ENCODE measurements at regions not wholly inside any gene's neighbourhood (a gene's known extent, or its start where the extent isn't known, plus 50 kb on each side); places are given as distances from the start of the nearest gene placed in this dataset.

DNA sequence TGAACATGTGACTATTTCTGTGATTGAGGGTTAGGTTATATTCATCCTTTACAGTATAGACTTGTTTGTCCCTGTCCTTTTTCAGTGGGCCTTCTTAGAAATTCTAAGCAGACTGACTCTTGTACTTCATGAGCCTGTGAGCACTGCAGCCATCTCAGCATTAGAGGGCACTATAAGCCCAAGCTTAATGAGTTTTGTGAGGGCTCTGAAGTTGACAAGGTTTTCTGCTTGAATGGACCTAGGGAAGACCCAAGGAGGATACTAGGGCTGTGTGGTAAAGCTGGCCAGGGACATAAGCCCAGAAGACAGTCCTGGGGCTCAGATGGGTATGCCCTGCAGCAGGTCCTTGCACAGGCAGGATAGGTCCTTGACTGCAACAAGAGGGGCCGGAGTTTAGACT lies 126.5 kb downstream of the MRPS30 start:
- no peak for DNase-seq
- no peak overlapping the region for H3K4me3 ChIP-seq
- H3K27me3 ChIP-seq: no peaks in the 10 kb centered on the region
- no peaks in the 10 kb centered on the region for H3K9me3 ChIP-seq
- 63 to 88% methylated on average over 1 of the region's 1 CpG for WGBS, 2 donors
- TF ChIP-seq CTCF (IDR thresholded peaks at IDR 0.05) (no peak), POLR2A (IDR thresholded peaks at IDR 0.05) (no peak)
- intact Hi-C loops (cut with DNase I; ENCODE audit: low total_unique reads): no loop called here
- H3K27ac ChIP-seq: no peak overlapping the region
- no peaks in the 10 kb centered on the region for H3K4me1 ChIP-seq
- no peaks in the 10 kb centered on the region for H3K36me3 ChIP-seq (ENCODE audit: low read depth, missing control alignments)

GRCh38 chr5:44935871-44936270 lies 127.1 kb downstream of the MRPS30 start:
- no peaks in the 10 kb centered on the region for H3K4me1 ChIP-seq
- H3K9me3 ChIP-seq: no peaks in the 10 kb centered on the region
- no peaks in the 10 kb centered on the region for H3K36me3 ChIP-seq (ENCODE audit: low read depth, missing control alignments)
- no peak for TF ChIP-seq POLR2A (IDR thresholded peaks at IDR 0.05)
- no peak for TF ChIP-seq CTCF (IDR thresholded peaks at IDR 0.05)
- 77 to 100% methylated on average over 1 to 2 of the region's 2 CpGs for WGBS, 2 donors
- no peak overlapping the region for H3K27ac ChIP-seq
- intact Hi-C loops (cut with DNase I; ENCODE audit: low total_unique reads): no loop called here
- H3K4me3 ChIP-seq: no peak overlapping the region
- no peak for DNase-seq
- no peaks in the 10 kb centered on the region for H3K27me3 ChIP-seq

DNA sequence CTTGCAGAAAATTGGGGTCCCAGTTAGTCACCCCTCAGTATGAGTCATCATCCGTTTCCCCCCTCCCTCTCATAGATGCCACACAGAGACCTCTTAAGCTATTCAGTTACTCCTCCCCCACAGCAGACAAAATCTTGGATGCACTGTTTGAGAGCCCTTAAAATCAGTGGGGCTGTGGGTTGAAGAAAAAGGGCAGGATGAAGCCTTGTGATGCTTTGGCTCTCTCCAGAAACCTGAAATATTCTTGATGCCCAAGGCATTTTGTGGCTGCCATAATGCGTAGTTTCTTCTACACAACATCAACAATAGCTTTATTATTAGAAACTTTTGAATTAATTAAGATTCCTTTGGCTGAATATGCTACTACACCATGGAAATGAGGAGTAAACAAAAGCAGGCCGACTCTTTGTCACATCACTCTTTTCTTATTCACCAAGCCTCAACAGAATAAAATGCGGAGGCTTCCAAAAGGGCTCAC lies 133.8 kb downstream of the MRPS30 start:
- Histone ChIP-seq H3K4me1 (no peaks in the 10 kb centered on the region), H3K27me3 (no peaks in the 10 kb centered on the region), H3K4me3 (no peak overlapping the region), H3K9me3 (no peaks in the 10 kb centered on the region), H3K27ac (no peak overlapping the region), H3K36me3 (ENCODE audit: low read depth, missing control alignments) (no peaks in the 10 kb centered on the region)
- WGBS, 2 donors: 49 to 56% methylated on average over 4 of the region's 4 CpGs
- TF ChIP-seq POLR2A (IDR thresholded peaks at IDR 0.05) (no peak), CTCF (IDR thresholded peaks at IDR 0.05) (no peak)
- intact Hi-C loops (cut with DNase I; ENCODE audit: low total_unique reads): no loop called here
- DNase-seq: no peak

- Histone ChIP-seq H3K27me3 (no peaks in the 10 kb centered on the region), H3K4me3 (no peak overlapping the region), H3K9me3 (no peaks in the 10 kb centered on the region), H3K27ac (no peak overlapping the region), H3K4me1 (no peaks in the 10 kb centered on the region), H3K36me3 (ENCODE audit: low read depth, missing control alignments) (no peaks in the 10 kb centered on the region)
- TF ChIP-seq CTCF (IDR thresholded peaks at IDR 0.05) (no peak), POLR2A (IDR thresholded peaks at IDR 0.05) (no peak)
- intact Hi-C loops (cut with DNase I; ENCODE audit: low total_unique reads): no loop called here
- WGBS, 2 donors: 44 to 63% methylated on average over 2 of the region's 2 CpGs
- DNase-seq: no peak
Measured at GRCh38 chr5:44943647-44944046, 134.9 kb downstream of the MRPS30 start.

DNA sequence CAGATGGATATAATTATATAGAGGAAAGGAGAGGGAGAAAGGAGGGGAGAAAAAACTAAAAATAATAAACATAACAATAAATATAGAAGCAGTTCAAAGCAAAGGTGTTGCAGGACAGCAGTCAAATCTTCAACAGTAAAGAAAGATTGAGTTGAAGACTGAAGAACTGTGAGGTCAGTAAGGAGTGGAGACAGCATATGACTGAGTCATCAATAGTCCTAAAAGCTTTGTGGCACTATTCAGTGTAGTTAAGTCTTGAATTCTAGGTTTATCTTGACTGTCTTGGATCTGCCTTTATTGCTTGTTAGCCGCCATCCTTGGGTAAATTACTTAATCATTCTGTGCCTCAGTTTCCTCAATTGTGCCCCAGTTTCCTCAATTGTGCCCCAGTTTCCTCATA lies 137.0 kb downstream of the MRPS30 start:
- no peak for TF ChIP-seq POLR2A (IDR thresholded peaks at IDR 0.05)
- no peak for TF ChIP-seq CTCF (IDR thresholded peaks at IDR 0.05)
- Histone ChIP-seq H3K9me3 (no peaks in the 10 kb centered on the region), H3K27me3 (no peaks in the 10 kb centered on the region), H3K27ac (no peak overlapping the region), H3K4me3 (no peak overlapping the region), H3K4me1 (no peaks in the 10 kb centered on the region), H3K36me3 (ENCODE audit: low read depth, missing control alignments) (no peaks in the 10 kb centered on the region)
- WGBS, 2 donors: 89 to 96% methylated on average over 1 of the region's 1 CpG
- intact Hi-C loops (cut with DNase I; ENCODE audit: low total_unique reads): no loop called here
- no peak for DNase-seq
